HG03354 (cell line): ENCODE measurements at regions not wholly inside any gene's neighbourhood (a gene's known extent, or its start where the extent isn't known, plus 50 kb on each side); places are given as distances from the start of the nearest gene placed in this dataset.

Source experiments
- ATAC-seq: cut with Tn5 transposase; IDR thresholded peaks from one replicate; pipeline ENCODE4 v1.9.1; 2021; ENCODE audit warnings: mild to moderate bottlenecking; ENCODE audit not compliant: unreplicated experiment, poor library complexity, severe bottlenecking

DNA sequence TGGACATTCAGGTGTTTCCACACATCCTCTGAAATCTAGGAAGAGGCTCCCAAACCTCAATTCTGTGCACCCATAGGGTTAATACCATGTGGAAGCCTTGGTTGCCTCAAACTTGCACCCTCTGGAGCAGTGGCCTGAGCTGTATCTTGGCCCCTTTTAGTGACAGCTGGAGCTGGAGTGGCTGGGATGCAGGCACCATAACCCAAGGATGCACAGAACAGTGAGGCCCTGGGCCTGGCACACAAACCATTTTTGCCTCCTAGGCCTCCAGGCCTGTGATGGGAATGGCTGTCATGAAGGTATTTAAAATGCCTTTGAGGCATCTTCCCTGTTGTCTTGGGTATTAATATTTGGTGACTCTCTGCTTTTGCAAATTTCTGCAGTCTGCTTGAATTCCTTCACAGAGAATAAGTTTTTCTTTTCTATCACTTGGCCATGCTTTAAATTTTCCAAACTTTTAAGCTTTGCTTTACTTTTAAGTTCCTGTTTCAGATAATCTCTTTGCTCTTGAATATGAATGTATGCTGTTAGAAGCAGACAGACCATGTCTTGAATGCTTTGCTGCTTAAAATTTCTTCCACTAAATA is 1594.5 kb upstream of the PCDH20 start:
- ATAC-seq = no peak

DNA sequence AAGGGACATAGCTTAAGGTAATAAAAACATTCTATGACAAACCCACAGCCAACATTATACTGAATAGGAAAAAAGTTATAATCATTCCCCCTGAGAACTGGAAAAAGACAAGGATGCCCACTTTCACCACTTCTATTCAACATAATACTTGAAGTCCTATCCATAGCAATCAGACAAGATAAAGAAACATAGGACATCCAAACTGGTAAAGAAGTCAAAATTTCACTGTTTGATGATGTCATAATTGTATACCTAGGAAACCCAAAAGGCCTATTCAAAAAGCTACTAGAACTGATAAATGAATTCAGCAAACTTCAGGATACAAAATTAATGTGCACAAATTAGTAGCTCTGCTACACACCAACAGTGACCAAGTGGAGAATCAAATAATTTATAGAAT is 1590.0 kb upstream of the PCDH20 start:
- ATAC-seq = no peak

DNA sequence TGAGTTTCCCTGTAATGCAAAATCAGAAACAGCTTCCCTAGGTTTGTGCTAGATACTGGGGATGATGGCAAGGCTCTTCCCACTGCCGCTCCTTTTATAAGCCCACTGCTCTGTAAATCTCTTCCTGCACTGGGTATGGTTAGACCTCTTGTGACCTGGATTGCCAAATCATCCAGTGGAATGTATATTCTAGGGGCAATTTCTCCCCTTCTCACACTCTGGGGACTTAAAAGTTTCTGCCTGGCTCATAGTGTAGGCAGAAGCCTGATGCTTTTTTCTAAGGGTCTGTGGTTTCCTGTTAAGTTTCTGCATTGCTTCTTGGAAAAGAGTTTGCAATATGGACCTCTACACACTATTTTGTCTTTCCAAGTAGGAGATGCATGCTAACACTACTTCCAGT is 1582.0 kb upstream of the PCDH20 start:
- ATAC-seq = no peak

DNA sequence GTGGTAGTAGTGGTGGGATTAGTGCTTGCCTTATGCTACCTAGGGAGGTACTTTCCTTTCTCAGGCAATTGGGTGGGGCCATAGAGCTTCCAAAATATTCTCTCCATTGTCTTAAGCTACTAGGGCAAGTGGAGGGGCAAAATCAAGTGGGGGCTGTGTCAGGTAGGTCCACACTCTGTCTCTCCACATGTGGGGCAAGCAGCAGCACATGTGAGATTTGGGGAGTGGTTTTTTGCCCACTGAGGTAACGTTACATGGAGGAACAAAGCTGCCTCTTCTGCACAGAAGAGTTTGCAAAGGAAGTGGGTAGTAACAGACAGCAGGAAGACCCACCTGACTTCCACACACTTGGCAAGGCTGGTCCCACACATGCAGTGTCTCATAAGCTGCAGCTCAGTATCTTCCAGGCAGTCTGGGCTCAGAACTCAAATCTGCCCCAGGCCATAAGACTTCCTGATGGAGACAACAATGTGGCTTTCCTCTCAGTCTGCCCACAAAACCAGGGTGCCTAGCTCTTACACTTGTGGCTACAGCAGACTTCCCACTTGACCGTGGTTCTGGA is 1581.5 kb upstream of the PCDH20 start:
- no peak for ATAC-seq

DNA sequence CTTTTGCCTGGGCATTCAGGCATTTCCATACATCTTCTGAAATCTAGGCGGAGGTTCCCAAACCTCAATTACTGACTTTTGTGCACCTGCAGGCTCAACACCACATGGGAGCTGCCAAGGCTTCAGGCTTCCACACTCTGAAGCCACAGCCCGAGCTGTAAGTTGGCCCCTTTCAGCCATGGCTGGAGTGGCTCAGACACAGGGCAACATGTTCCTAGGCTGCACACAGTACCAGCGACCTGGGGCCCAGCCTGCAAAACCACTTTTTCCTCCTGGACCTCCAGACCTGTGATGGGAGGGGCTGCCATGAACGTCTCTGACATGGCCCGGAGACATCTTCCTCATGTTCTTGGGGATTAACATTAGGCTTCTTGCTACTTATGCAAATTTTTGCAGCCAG is 1558.2 kb upstream of the PCDH20 start:
- no peak for ATAC-seq

DNA sequence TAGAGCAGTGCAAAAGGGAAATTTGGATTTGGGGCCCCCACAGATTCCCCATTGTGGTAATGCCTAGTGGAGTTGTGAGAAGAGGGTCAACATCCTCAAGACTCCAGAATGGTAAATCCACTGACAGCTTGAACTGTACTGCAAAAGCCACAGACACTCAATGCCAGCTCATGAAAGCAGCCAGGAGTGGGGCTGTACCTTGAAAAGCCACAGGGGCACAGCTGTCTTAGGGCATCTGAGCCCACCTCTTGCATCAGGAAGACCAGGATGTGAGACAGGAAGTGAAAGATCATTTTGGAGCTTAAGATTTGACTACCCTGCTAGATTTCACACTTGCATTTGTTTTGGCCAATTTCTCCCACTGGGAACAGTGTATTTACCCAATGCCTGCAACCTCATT is 1548.9 kb upstream of the PCDH20 start:
- no peak for ATAC-seq

DNA sequence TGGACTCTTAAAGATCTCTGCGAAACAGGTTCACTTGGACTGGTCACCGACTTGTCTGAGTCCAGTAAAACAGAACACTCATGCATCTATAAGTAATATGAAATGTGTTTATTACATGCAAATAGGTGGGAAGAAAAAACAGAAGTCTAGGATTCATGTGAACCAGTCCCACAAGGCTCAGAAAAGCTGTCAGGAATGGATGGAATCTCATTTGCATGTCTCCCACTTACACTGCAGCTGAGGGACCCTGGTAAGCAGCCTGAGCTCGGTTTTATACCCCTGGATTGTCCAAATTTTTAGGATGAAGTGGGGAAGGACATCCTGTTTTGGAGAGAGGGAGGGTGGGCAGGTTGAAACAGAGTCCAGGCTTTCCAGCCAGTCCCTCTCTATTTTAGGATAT is 1545.1 kb upstream of the PCDH20 start:
- ATAC-seq = no peak

DNA sequence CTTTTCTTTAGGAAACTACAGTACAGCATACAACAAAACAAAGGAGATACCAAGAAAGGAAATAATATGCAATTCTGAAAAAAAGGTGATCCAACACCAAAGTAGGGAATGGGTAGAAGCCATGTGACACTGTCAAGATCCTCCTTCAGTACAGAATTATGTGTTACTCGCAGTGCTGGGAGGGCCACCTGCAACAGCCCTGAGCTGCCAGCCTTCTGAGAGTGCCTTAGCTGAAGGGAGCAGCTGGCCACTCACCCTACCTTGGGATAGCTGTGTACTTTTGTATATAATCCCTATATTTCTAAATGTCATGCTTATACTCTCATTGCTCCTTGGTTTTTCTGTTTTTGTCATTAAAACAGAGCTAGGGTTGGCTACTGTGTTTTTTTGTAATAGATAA is 1518.2 kb upstream of the PCDH20 start:
- no peak for ATAC-seq

DNA sequence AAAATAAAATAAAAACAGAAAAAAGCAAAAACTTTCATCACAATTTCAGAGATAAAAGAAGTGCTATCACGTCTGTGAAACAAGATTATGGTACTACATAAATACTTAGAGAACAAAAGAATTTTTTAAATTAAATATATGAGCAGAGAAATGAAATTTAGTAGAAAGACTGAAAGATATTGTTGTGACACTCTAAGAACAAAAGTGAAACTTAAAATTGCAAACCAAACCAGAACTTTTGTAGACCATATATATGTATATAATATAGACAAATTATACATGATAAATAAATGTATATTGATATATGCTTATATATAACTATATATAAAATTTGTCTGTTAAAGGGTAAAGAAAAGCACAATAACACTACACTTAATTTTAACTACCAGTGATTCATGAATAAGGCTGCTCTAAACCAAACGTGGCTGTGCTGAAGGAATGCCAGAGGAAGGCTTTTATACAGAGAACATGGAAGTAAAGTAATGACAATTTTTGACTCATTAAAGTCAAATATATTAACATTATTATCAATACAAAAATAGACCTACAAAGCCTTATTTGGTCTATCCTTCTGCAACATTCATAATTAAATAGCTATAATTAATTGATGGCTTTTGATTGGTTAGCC is 1516.7 kb upstream of the PCDH20 start:
- ATAC-seq = no peak

DNA sequence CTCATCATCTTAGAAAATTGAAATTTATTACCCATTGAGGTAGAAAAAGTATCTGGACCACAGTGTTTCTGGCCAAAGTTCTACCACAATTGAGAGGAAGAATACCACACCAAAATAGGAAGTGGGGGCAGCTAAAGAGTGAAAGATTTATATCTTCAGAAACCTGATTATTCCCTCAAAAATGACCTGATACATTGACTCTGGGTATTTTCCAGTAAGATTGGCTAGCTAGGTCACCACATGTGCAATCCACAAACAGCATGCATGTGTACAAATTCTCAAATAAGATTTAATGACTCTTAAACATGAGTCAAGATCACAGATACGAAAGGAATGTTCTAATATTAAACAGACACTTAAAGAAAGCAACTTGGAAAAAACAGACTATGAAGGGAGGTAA is 1516.2 kb upstream of the PCDH20 start:
- no peak for ATAC-seq

DNA sequence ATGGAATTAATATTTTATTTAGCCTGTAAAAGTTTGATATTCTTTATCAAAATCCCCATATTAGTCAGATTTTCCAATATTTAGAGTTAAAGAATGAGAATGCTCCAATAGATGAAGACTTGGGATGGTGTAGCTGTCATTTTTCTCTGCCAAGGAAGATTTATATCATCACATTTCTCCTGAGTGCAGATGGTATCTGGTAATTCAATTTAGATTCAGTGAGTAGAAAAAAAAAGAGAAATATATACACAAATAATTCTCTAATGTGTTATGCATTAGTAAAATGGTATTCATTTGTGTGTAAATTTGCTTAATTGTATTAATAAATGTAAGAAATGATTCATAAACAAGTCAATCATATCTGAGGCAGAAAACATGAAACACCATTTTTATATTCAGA is 1508.7 kb upstream of the PCDH20 start:
- ATAC-seq = no peak

DNA sequence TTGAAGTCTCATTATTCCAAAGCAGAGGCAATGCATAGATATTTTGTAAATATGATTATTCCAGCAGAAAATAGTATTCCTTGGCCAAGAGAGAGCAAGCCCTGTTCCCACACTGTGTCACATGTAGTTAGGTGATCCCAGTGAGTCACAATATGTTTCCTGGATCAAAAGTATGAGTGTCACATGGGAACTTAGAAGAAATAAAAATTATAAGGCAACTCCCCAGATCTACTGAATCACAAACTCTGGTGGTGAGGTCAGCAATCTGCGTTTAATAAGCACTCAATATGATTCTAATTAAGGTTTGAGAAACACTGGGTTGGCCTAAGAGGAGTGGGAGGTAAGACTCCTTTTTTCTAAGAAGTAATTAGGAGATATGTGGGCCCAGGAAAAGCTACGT is 1504.5 kb upstream of the PCDH20 start:
- no peak for ATAC-seq

DNA sequence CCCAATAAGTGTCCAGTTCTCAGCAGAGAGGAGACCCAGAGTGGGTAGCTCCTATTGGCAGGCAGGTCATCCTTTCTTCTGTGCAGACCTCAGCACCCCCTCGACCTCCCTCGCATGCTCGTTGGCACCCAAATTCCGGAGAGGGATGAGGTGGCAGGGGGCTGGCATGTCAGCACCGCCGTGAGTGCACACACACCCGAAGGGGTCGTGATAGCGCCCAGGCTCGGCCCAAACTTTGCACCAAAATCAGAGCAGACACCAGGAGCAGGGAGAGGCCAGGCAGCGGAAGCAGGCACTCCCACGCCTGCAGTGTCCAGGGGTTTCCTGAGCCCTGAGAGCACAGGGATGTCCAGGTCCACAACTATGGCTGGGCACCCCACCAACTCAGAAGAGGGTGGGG is 1503.8 kb upstream of the PCDH20 start:
- no peak for ATAC-seq

DNA sequence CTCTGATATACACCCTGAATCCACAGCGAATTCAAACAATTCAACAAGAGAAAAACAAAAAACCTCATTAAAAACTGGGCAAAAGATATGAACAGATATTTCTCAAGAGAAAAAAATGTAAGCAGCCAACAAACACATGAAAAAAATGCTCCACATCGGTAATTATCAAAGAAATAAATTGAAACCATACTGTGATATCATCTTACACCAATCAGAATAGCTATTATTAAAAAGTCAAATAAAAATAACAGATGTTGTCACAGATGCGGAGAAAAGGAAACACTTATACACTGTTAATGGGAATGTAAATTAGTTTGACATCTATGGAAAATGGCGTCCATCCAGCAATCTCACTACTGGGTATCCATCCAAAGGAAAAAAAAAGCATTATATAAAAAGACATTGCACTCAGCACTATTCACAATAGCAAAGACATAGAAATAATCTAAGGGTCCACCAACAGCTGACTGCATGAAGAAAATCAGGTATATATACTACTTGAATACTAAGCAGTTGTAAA is 1495.0 kb upstream of the PCDH20 start:
- no peak for ATAC-seq

DNA sequence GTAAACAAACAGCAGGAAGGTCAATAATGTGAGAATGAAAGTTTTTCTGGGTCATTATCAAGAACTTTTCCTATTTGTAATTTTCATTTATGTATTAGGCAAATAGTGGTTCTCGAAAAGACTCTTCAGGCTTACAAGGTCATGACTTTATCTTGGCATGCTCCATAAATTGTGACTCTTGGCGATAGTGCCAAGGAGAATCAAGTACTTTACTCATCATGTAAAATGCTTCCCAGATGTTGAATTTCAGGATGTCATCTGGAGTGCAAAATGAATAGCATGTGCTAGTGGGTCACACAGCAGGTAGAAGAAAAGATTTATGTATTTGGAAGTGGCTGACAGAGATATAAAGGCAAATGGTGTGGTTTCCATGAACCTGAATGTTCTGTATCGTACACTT is 1492.7 kb upstream of the PCDH20 start:
- no peak for ATAC-seq

DNA sequence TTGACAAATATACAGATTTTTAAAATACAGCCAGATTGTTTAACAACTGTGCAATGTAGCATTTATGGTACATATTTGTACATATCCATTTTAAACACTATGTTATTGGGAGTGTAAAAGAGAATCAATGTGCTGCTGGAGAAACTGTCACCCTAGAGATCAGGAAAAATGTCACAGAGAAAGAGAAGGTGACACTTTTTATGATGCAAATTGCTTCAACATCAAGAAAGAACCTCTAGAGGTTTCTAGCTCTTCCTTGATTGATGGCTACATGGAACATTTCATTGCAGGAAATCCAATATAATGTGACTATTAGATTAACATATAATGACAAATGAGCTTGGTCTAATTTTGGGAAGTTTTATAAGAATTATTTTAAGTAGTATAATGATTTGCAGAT is 1491.2 kb upstream of the PCDH20 start:
- ATAC-seq = no peak

DNA sequence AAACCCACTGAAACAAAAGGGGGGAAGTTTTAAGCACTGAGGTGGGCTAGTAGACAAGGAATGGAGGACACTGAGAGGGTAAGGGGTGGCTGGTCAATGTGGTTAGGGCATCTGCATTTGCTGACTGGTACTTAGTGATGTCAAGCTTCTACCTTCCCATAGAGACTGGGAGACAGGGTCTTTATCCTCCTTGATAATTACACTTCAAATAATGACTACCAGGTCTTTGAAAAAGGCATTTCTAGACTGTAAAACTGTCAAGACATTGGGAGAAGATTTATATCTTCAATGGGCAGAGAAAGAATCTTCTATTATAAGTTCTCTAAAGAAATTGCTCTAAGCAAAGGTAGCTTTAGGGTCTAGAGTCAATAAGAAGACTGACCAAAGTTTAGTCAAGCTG is 1490.8 kb upstream of the PCDH20 start:
- ATAC-seq = no peak

DNA sequence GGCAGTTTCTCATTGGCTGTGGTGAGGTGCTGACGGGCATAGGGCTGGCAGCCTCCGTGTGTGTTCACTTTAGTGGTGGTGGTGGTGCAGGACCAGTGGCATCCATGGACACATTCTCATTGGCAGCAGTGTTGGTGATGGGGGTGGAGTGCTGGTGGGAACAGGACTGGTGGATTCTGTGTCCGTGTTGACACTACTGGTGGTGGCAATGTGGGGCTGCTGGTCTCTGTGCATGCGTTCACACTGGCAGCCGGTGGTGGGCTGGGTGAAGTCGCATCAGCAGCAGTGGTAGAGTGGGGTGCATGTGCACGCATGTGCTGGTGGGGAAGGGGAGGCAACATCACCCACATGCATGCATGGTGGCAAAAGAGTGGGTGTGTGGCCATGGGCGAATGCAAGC is 1471.4 kb upstream of the PCDH20 start:
- no peak for ATAC-seq

DNA sequence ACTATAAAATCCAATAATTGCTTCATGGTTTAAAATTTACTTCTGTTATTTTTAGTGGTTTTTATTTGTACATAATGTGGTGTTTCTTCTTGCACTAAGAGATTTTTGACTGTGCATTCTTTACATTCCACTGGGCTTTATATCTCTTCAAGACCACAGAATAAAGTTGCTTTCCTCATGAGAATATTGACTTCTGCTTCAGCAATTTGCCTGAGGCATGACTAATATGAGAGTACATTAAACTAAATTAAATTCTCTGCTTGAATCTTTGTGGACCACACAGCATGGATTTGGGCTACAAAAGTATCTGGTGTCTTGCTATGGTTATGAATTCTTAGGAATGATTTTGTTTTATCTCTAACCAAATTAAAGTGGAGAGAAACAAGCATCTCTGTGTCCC is 1463.4 kb upstream of the PCDH20 start:
- no peak for ATAC-seq

DNA sequence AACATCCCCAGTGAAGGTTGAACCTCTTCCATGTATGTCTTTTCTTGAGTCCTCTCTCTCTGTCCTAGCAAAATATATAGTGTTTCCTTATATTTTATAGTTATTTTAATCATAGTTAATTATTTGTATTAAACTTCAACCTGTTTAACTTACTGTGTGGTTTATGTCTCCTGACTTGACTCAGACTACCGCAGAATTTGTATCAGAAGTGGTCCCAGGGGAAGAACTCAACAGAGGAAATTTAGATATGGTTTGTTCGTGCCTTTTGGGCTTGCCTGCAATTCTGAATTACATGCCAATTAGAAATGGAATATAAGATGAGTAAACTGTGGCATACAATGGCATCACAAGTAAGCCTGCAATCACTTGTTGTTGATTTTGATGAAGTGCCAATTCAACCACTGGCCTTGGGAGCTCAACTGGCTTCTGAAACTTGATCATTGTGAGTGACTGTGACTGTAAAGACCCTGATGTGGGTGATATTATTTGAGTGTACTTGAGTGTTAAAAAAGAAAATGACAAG is 1459.5 kb upstream of the PCDH20 start:
- ATAC-seq = no peak

DNA sequence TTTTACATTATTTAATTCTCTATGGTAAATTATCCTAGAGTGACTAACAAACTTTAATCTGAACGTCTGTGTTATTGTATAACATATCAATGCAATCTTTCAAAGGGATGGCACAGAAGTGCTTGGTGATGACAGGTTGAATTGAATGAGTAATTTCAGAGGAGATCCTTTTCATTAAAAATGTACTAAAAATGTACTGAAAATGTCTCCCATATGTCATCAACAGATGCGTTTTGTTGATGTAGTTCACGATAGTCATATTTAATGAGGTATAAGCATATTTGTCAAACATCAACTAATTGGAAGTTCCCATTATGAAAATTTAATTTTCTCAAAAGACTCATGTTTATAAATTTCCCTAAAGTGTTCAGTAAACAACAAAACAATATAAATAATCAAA is 1434.7 kb upstream of the PCDH20 start:
- no peak for ATAC-seq
